ENCODE measurements at regions not wholly inside any gene's neighbourhood (a gene's known extent, or its start where the extent isn't known, plus 50 kb on each side); places are given as distances from the start of the nearest gene placed in this dataset.

DNA sequence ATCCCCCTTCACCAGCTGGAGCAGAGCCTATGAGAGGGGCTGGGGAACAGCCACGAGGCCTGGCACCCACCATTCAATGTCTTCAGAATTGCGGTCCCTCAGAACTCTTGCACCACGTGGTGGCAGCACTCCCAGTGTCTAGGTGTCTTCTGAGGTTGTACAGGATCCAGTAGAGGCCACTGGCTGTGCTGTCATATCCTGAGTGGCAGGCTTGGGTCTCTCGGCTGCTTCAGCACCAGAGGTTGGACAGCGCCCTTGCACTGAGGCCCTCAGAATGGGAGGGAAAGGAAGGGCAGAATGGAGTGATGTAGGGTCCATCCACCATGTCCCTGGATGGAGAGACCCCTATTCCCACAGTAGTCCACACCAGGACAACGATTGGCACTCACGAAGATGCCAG, 112.0 kb upstream of the TEKT4 start:
- no peak for TF ChIP-seq CTCF (IDR thresholded peaks at IDR 0.05)
- TF ChIP-seq POLR2A (IDR thresholded peaks at IDR 0.05): no peak

Data from testis (tissue), 2 donors.